GM12878 (cell line): ENCODE measurements at regions not wholly inside any gene's neighbourhood (a gene's known extent, or its start where the extent isn't known, plus 50 kb on each side); places are given as distances from the start of the nearest gene placed in this dataset.

Experiments
- BMI1 ChIP-seq: fragments of 450-650 bp; IDR thresholded peaks from 2 replicates; pipeline ENCODE4 v1.6.1; 2016; ENCODE audit warnings: mild to moderate bottlenecking, moderate library complexity, borderline replicate concordance
- CREB1 ChIP-seq: IDR thresholded peaks from 2 replicates; pipeline ENCODE4 v1.6.1; 2012; ENCODE audit warnings: low read depth, mild to moderate bottlenecking, inconsistent platforms
- CUX1 ChIP-seq: IDR thresholded peaks from 2 replicates; pipeline ENCODE4 v1.6.1; 2012; ENCODE audit warnings: improper control_type of control experiment, low read depth, low read length; ENCODE audit not compliant: insufficient replicate concordance
- E2F8 ChIP-seq: fragments of 450-650 bp; IDR thresholded peaks from 2 replicates; pipeline ENCODE4 v1.6.1; 2018; ENCODE audit warnings: mild to moderate bottlenecking, low read depth, moderate library complexity; ENCODE audit not compliant: partially characterized antibody
- EED ChIP-seq: sonication (generic); IDR thresholded peaks from 2 replicates; pipeline ENCODE4 v1.6.1; 2016; ENCODE audit warnings: antibody characterized with exemption, low read depth
- HDGF ChIP-seq: fragments of 450-650 bp; IDR thresholded peaks from 2 replicates; pipeline ENCODE4 v1.6.1; 2016; ENCODE audit warnings: antibody characterized with exemption
- MAX ChIP-seq: IDR thresholded peaks from 2 replicates; pipeline ENCODE4 v1.6.1; 2012; ENCODE audit warnings: low read depth, low read length, improper control_type of control experiment
- PAX5 ChIP-seq: IDR thresholded peaks from 2 replicates; pipeline ENCODE4 v1.6.1; 2011; ENCODE audit warnings: low read depth, low read length, borderline replicate concordance
- POLR2AphosphoS5 ChIP-seq: IDR thresholded peaks from 2 replicates; pipeline ENCODE4 v1.6.1; 2011; ENCODE audit warnings: mild to moderate bottlenecking, low read length, inconsistent platforms
- RAD21 ChIP-seq: IDR thresholded peaks from 2 replicates; pipeline ENCODE4 v1.6.1; 2011; ENCODE audit warnings: mild to moderate bottlenecking, low read depth, low read length, moderate library complexity; ENCODE audit not compliant: insufficient read depth
- RELA ChIP-seq: fragments of 450-650 bp; IDR thresholded peaks from 2 replicates; pipeline ENCODE4 v1.8.0; 2014; ENCODE audit warnings: borderline replicate concordance; ENCODE audit not compliant: partially characterized antibody
- RUNX3 ChIP-seq: IDR thresholded peaks from 2 replicates; pipeline ENCODE4 v1.6.1; 2012; ENCODE audit warnings: low read length, inconsistent platforms
- USF2 ChIP-seq: IDR thresholded peaks from 2 replicates; pipeline ENCODE4 v1.6.1; 2011; ENCODE audit warnings: low read depth, low read length, improper control_type of control experiment, borderline replicate concordance
- YBX1 ChIP-seq: fragments of 450-650 bp; IDR thresholded peaks from 2 replicates; pipeline ENCODE4 v1.6.1; 2016; ENCODE audit warnings: antibody characterized with exemption
- YY1 ChIP-seq: IDR thresholded peaks from 2 replicates; pipeline ENCODE4 v1.6.1; 2011; ENCODE audit warnings: low read depth, mild to moderate bottlenecking, low read length
- TF ChIP-seq, protein P1 (sequence below): fragments of 450-650 bp; IDR thresholded peaks from 2 replicates; pipeline ENCODE4 v1.6.1; 2016; ENCODE audit warnings: mild to moderate bottlenecking, moderate library complexity, borderline replicate concordance

- TF ChIP-seq POLR2AphosphoS5 (peak; percentile 92), PAX5 (peak; percentile 32; the same call in 1 of the 2 replicates), EED (no peak), MAX (peak; percentile 75), YY1 (peak; percentile 36; the same call in 1 of the 2 replicates), YBX1 (no peak), E2F8 (peak; percentile 31), HDGF (no peak; the same call in none of the 2 replicates), RAD21 (0 out of 2 replicates have a peak, but pooled peaks have one; percentile 2), BMI1 (peak; percentile 58; the same call in 1 of the 2 replicates), CUX1 (no peak), USF2 (no peak), CREB1 (peak; percentile 98), RELA (no peak), RUNX3 (peak; percentile 68)
- TF ChIP-seq, protein P1, sequence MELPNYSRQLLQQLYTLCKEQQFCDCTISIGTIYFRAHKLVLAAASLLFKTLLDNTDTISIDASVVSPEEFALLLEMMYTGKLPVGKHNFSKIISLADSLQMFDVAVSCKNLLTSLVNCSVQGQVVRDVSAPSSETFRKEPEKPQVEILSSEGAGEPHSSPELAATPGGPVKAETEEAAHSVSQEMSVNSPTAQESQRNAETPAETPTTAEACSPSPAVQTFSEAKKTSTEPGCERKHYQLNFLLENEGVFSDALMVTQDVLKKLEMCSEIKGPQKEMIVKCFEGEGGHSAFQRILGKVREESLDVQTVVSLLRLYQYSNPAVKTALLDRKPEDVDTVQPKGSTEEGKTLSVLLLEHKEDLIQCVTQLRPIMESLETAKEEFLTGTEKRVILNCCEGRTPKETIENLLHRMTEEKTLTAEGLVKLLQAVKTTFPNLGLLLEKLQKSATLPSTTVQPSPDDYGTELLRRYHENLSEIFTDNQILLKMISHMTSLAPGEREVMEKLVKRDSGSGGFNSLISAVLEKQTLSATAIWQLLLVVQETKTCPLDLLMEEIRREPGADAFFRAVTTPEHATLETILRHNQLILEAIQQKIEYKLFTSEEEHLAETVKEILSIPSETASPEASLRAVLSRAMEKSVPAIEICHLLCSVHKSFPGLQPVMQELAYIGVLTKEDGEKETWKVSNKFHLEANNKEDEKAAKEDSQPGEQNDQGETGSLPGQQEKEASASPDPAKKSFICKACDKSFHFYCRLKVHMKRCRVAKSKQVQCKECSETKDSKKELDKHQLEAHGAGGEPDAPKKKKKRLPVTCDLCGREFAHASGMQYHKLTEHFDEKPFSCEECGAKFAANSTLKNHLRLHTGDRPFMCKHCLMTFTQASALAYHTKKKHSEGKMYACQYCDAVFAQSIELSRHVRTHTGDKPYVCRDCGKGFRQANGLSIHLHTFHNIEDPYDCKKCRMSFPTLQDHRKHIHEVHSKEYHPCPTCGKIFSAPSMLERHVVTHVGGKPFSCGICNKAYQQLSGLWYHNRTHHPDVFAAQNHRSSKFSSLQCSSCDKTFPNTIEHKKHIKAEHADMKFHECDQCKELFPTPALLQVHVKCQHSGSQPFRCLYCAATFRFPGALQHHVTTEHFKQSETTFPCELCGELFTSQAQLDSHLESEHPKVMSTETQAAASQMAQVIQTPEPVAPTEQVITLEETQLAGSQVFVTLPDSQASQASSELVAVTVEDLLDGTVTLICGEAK, result peak; percentile 90
Measured at GRCh38 chr2:61764035-61764800, 89.6 kb downstream of the FAM161A start (continued).
